Osteoblast (primary cell): ENCODE measurements at regions not wholly inside any gene's neighbourhood (a gene's known extent, or its start where the extent isn't known, plus 50 kb on each side); places are given as distances from the start of the nearest gene placed in this dataset.
"Not testable (repeated sequence)": the region's sequence is repeated elsewhere in the genome, so short reads cannot be mapped to it uniquely, and the experiment has no call there.

Experiments
- DNase-seq: peaks from one replicate; pipeline ENCODE4 v3.0.0; 2011; ENCODE audit warnings: low spot score, mixed read lengths; ENCODE audit not compliant: insufficient read length; ENCODE audit errors: missing footprints
- H2AFZ ChIP-seq: 2 replicates; pipeline ENCODE4 v1.6.0; 2011; ENCODE audit warnings: mild to moderate bottlenecking, low read length
- H3K27ac ChIP-seq: 2 replicates; pipeline ENCODE4 v1.5.1; 2011; ENCODE audit warnings: mild to moderate bottlenecking, low read depth, low read length, moderate library complexity
- H3K27me3 ChIP-seq: 2 replicates; pipeline ENCODE4 v1.6.0; 2012; ENCODE audit warnings: mild to moderate bottlenecking, control low read depth, inconsistent platforms, low read length, moderate library complexity; ENCODE audit not compliant: insufficient read depth
- H3K36me3 ChIP-seq: 2 replicates; pipeline ENCODE4 v1.5.1; 2011; ENCODE audit warnings: mild to moderate bottlenecking, low read length, control low read depth, moderate library complexity; ENCODE audit not compliant: insufficient read depth
- H3K4me1 ChIP-seq: 2 replicates; pipeline ENCODE4 v1.5.1; 2011; ENCODE audit warnings: mild to moderate bottlenecking, low read length, control low read depth, moderate library complexity; ENCODE audit not compliant: insufficient read depth
- H3K4me2 ChIP-seq: 2 replicates; pipeline ENCODE4 v1.6.0; 2011; ENCODE audit warnings: mild to moderate bottlenecking, low read length; ENCODE audit not compliant: insufficient read depth
- H3K4me3 ChIP-seq: fragments of 200-600 bp; sonication (generic); 3 replicates; pipeline ENCODE4 v1.5.1; 2012; ENCODE audit warnings: mild to moderate bottlenecking, low read length, inconsistent platforms; ENCODE audit not compliant: insufficient read depth
- H3K79me2 ChIP-seq: 2 replicates; pipeline ENCODE4 v1.6.0; 2012; ENCODE audit warnings: mild to moderate bottlenecking, low read length, control low read depth, inconsistent platforms; ENCODE audit not compliant: insufficient read depth
- H3K9me3 ChIP-seq: 2 replicates; pipeline ENCODE4 v1.5.1; 2011; ENCODE audit warnings: low read depth, low read length, control low read depth
- H4K20me1 ChIP-seq: 2 replicates; pipeline ENCODE4 v1.6.0; 2012; ENCODE audit warnings: mild to moderate bottlenecking, low read length, control low read depth; ENCODE audit not compliant: insufficient read depth
- CTCF ChIP-seq: IDR thresholded peaks from 2 replicates; pipeline ENCODE4 v1.5.1; 2011; ENCODE audit warnings: mild to moderate bottlenecking, low read depth, low read length, moderate library complexity; ENCODE audit errors: extremely low read depth

GRCh38 chr15:100733101-100733842, 130.9 kb downstream of the ASB7 start:
- no peak for TF ChIP-seq CTCF
- peak overlapping the region; percentile 35 for H3K4me3 ChIP-seq
- peaks cover 21% of the 10 kb centered on the region for H3K4me1 ChIP-seq
- peak overlapping the region; percentile 94 for H3K27ac ChIP-seq
- no peaks in the 10 kb centered on the region for H4K20me1 ChIP-seq
- DNase-seq, result peak; percentile 87
- H3K4me2 ChIP-seq, result peak overlapping the region; percentile 58
- H3K27me3 ChIP-seq, result no peaks in the 10 kb centered on the region
- no peaks in the 10 kb centered on the region for H3K79me2 ChIP-seq
- no peaks in the 10 kb centered on the region for H3K9me3 ChIP-seq
- no peaks in the 10 kb centered on the region for H3K36me3 ChIP-seq
- peak overlapping the region; percentile 73 for H2AFZ ChIP-seq

GRCh38 chr15:100733843-100734185, 131.4 kb downstream of the ASB7 start:
- not testable (repeated sequence) for H3K4me3 ChIP-seq, H3K36me3 ChIP-seq, H3K79me2 ChIP-seq, H3K9me3 ChIP-seq, H4K20me1 ChIP-seq, DNase-seq, H3K27me3 ChIP-seq, H2AFZ ChIP-seq
- peaks cover 21% of the 10 kb centered on the region for H3K4me1 ChIP-seq
- peak overlapping the region; percentile 94 for H3K27ac ChIP-seq
- H3K4me2 ChIP-seq, result peak overlapping the region; percentile 58

- Histone ChIP-seq H3K4me3 (no peak overlapping the region), H3K36me3 (no peaks in the 10 kb centered on the region), H2AFZ (no peak overlapping the region), H3K79me2 (no peaks in the 10 kb centered on the region), H3K4me1 (peaks cover 21% of the 10 kb centered on the region), H3K9me3 (no peaks in the 10 kb centered on the region), H3K27ac (peak overlapping the region; percentile 94), H3K4me2 (no peak overlapping the region), H3K27me3 (no peaks in the 10 kb centered on the region), H4K20me1 (no peaks in the 10 kb centered on the region)
- no peak for DNase-seq
- TF ChIP-seq CTCF, result no peak
These were observed 132.2 kb downstream of the ASB7 start for GRCh38 chr15:100734586-100734985.

GRCh38 chr15:100735129-100736053, 133.0 kb downstream of the ASB7 start:
- no peaks in the 10 kb centered on the region for H3K27me3 ChIP-seq
- H3K9me3 ChIP-seq, result no peaks in the 10 kb centered on the region
- no peak overlapping the region for H3K4me3 ChIP-seq
- H4K20me1 ChIP-seq, result no peaks in the 10 kb centered on the region
- no peak overlapping the region for H2AFZ ChIP-seq
- no peak overlapping the region for H3K4me2 ChIP-seq
- H3K27ac ChIP-seq, result no peak overlapping the region
- no peak for DNase-seq
- H3K4me1 ChIP-seq, result peaks cover 21% of the 10 kb centered on the region
- H3K79me2 ChIP-seq, result no peaks in the 10 kb centered on the region
- TF ChIP-seq CTCF, result no peak
- no peaks in the 10 kb centered on the region for H3K36me3 ChIP-seq
